Rectal smooth muscle tissue (tissue), 1 donor: ENCODE measurements at regions not wholly inside any gene's neighbourhood (a gene's known extent, or its start where the extent isn't known, plus 50 kb on each side); places are given as distances from the start of the nearest gene placed in this dataset.

Source experiments
- H3K27ac ChIP-seq: one replicate; pipeline ENCODE4 v1.7.0; 2013; ENCODE audit warnings: low read depth, low read length, inconsistent platforms
- H3K27me3 ChIP-seq: one replicate; pipeline ENCODE4 v1.7.0; 2013; ENCODE audit warnings: low read length; ENCODE audit not compliant: control insufficient read depth, insufficient read depth
- H3K36me3 ChIP-seq: one replicate; pipeline ENCODE4 v1.7.0; 2013; ENCODE audit warnings: low read length; ENCODE audit not compliant: control insufficient read depth, insufficient read depth
- H3K4me1 ChIP-seq: one replicate; pipeline ENCODE4 v1.7.0; 2013; ENCODE audit warnings: low read length; ENCODE audit not compliant: control insufficient read depth, insufficient read depth
- H3K4me3 ChIP-seq: one replicate; pipeline ENCODE4 v1.7.0; 2013; ENCODE audit warnings: low read length
- H3K9ac ChIP-seq: one replicate; pipeline ENCODE4 v1.7.0; 2013; ENCODE audit warnings: low read length

- no peaks in the 10 kb centered on the region for H3K4me1 ChIP-seq
- no peak overlapping the region for H3K27ac ChIP-seq
- H3K4me3 ChIP-seq, result no peak overlapping the region
Measured at GRCh38 chr6:14852375-14852774, 393.5 kb upstream of the JARID2 start.

GRCh38 chr6:14856177-14856576 is 389.7 kb upstream of the JARID2 start:
- no peak overlapping the region for H3K27ac ChIP-seq

More at GRCh38 chr6:14852375-14852774, 393.5 kb upstream of the JARID2 start:
- Histone ChIP-seq H3K27me3 (no peaks in the 10 kb centered on the region), H3K36me3 (no peaks in the 10 kb centered on the region), H3K9ac (no peak overlapping the region)

DNA sequence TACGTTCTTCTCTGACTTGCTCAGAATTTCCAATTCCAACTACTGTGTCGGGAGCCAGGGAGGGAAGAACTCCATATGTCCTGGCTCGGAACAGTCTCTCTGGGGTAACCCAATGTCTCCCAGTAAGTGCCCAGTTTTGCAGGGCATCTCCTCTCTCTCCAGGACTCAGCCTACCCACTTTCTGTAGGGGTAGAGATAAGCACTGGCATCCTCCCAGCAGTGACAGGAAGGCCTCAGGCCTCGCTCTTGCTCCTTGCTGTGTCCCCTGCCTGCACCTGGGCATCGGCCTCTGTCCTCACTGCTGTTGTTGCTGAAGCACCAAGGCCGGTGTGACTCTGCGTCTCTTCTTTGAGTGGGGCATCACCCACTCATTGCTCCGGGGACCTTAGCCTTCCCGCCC is 388.9 kb upstream of the JARID2 start:
- no peaks in the 10 kb centered on the region for H3K36me3 ChIP-seq
- no peaks in the 10 kb centered on the region for H3K27me3 ChIP-seq
- no peak overlapping the region for H3K27ac ChIP-seq
- H3K4me1 ChIP-seq, result no peaks in the 10 kb centered on the region
- no peak overlapping the region for H3K4me3 ChIP-seq
- H3K9ac ChIP-seq, result no peak overlapping the region

More at GRCh38 chr6:14856177-14856576, 389.7 kb upstream of the JARID2 start:
- H3K4me3 ChIP-seq, result no peak overlapping the region
- H3K36me3 ChIP-seq, result no peaks in the 10 kb centered on the region
- H3K9ac ChIP-seq, result no peak overlapping the region
- no peaks in the 10 kb centered on the region for H3K27me3 ChIP-seq
- no peaks in the 10 kb centered on the region for H3K4me1 ChIP-seq

DNA sequence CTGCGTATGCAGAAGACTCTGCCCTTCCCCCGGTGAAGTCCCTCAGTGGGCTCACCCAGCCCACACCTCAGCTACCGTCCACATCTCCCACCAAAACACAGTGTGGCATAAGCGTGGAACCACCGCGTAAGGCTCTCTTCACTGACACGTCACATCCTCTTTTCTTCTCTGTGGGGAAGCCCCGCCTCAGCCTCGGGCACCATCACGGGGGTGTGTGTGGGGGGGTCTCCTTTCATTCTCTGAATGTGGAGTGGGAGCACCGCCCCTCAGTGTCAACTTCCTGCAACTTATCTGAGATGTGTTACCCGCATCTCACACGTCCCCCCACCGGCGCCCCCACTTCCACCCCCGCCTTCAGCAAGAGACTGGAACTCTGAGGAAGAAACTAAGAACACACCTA is 388.4 kb upstream of the JARID2 start:
- H3K9ac ChIP-seq, result no peak overlapping the region
- H3K27me3 ChIP-seq, result no peaks in the 10 kb centered on the region
- no peaks in the 10 kb centered on the region for H3K36me3 ChIP-seq
- H3K4me1 ChIP-seq, result no peaks in the 10 kb centered on the region
- H3K4me3 ChIP-seq, result no peak overlapping the region
- no peak overlapping the region for H3K27ac ChIP-seq

DNA sequence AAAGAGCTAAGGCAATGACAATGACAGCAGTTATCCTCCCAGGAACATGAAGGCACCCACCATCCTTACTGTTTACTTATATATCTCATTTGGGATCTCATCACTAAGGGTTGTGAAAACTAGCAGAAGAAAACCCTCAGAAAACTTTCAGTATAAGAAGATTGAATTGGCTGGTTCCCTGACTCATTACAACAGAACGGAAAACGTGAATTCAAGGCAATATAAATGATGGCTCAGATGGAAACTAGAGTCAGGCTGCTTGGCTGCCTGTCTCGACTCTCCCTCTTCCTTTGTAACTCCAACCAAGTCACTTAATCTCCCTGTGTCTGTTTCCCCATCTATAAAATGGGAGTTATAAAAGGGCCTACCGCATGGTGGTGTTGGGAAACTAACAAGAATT is 387.1 kb upstream of the JARID2 start:
- Histone ChIP-seq H3K9ac (no peak overlapping the region), H3K4me3 (no peak overlapping the region), H3K27me3 (no peaks in the 10 kb centered on the region), H3K27ac (no peak overlapping the region), H3K36me3 (no peaks in the 10 kb centered on the region), H3K4me1 (no peaks in the 10 kb centered on the region)

DNA sequence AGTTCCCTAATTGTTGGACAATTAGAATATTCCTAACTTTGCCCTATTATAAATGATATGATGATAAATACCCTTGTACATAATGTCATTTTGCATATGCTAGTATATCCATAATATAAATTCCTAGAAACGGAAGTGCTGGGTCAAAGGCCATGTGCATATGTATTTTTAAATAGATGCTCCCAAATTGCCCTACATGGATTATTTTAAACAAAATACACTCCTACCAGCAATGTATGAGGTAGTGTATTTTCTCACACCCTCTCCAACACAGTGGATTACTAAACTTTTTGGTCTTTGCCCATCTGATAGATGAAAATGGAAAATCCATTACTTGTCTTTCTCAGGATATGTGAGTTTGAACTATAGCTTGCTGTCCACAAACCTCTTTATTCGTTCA is 385.1 kb upstream of the JARID2 start:
- H3K36me3 ChIP-seq, result no peaks in the 10 kb centered on the region
- H3K4me1 ChIP-seq, result peaks cover 9% of the 10 kb centered on the region
- H3K9ac ChIP-seq, result no peak overlapping the region
- H3K27me3 ChIP-seq, result no peaks in the 10 kb centered on the region
- H3K27ac ChIP-seq, result no peak overlapping the region
- H3K4me3 ChIP-seq, result no peak overlapping the region

GRCh38 chr6:14861491-14861943 is 384.4 kb upstream of the JARID2 start:
- H3K27ac ChIP-seq, result no peak overlapping the region
- H3K4me1 ChIP-seq, result peaks cover 11% of the 10 kb centered on the region
- H3K27me3 ChIP-seq, result no peaks in the 10 kb centered on the region
- H3K4me3 ChIP-seq, result no peak overlapping the region
- no peaks in the 10 kb centered on the region for H3K36me3 ChIP-seq
- H3K9ac ChIP-seq, result no peak overlapping the region

GRCh38 chr6:14862845-14863244 is 383.0 kb upstream of the JARID2 start:
- Histone ChIP-seq H3K27me3 (no peaks in the 10 kb centered on the region), H3K4me1 (peaks cover 11% of the 10 kb centered on the region), H3K4me3 (no peak overlapping the region), H3K36me3 (no peaks in the 10 kb centered on the region), H3K9ac (no peak overlapping the region), H3K27ac (no peak overlapping the region)

DNA sequence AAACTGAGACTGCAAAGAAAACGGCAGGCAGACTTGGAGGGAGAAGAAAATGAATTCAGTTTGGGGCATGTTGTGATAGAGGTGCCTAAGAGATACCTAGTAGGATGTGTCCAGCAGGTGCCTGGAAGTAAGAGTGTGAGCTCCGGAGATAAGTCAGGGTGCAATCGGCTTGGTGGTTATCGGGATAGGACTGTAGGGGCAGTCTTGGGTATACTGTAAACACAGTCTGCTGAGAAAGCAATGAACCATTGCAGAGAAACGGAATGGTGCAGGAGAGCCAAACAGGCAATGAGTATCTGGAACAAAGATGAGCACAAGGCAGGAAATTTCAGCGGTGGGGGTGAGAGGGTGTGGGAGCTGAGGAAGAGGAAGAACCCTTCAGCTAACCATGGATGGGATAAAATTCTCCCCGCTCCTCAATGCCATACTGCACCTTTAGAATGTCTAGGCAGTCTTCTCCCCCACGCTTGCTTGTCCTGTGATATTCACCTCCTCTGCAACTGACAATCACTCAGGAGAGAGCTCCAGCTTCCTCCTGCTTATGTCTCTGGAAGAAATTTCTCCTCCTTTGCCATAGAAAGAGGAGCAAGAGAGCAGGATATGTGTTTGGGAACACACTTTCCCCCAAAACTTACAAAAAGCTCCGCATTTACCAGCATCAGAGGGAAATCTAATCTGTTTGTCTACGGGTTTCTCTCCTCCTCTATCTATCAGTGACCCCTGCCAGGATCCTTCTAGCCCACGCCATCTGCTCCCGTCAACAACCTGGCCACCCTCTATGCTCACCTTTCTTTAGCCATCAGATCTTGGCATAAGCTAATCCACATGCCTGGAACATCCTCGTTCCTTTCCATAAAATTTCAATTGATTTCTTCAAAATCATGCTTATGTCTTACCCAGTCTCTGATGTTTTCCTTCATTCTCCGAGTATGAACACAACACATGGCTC is 381.7 kb upstream of the JARID2 start:
- H3K27me3 ChIP-seq, result no peaks in the 10 kb centered on the region
- no peak overlapping the region for H3K9ac ChIP-seq
- no peaks in the 10 kb centered on the region for H3K36me3 ChIP-seq
- H3K4me3 ChIP-seq, result no peak overlapping the region
- H3K4me1 ChIP-seq, result peaks cover 11% of the 10 kb centered on the region
- H3K27ac ChIP-seq, result no peak overlapping the region

- H3K27ac ChIP-seq, result no peak overlapping the region
- H3K9ac ChIP-seq, result no peak overlapping the region
- H3K4me1 ChIP-seq, result peaks cover 11% of the 10 kb centered on the region
- H3K27me3 ChIP-seq, result no peaks in the 10 kb centered on the region
- H3K4me3 ChIP-seq, result no peak overlapping the region
- no peaks in the 10 kb centered on the region for H3K36me3 ChIP-seq
Measured at GRCh38 chr6:14865531-14866100, 380.3 kb upstream of the JARID2 start.

DNA sequence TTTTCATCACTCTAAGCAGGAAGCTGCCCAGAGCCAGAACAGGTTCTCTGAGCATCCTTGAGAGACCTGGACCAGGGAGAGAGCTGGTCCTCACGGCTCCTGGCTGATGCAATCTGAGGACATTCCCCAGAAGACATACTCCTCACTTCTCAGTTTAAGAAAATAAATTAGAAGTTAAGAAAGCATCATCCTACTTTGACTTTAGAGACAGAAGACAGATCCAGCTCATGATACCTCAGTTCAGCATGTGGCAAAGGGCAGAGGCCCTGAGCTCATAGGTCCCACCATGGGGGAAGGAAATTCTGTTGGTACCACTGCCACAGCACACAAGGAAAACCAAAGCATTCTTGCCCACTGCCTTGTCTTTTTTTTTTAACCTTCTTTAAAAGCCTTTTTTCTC is 378.1 kb upstream of the JARID2 start:
- H3K4me1 ChIP-seq, result peaks cover 11% of the 10 kb centered on the region
- no peak overlapping the region for H3K4me3 ChIP-seq
- no peaks in the 10 kb centered on the region for H3K36me3 ChIP-seq
- H3K27me3 ChIP-seq, result no peaks in the 10 kb centered on the region
- no peak overlapping the region for H3K9ac ChIP-seq
- no peak overlapping the region for H3K27ac ChIP-seq

DNA sequence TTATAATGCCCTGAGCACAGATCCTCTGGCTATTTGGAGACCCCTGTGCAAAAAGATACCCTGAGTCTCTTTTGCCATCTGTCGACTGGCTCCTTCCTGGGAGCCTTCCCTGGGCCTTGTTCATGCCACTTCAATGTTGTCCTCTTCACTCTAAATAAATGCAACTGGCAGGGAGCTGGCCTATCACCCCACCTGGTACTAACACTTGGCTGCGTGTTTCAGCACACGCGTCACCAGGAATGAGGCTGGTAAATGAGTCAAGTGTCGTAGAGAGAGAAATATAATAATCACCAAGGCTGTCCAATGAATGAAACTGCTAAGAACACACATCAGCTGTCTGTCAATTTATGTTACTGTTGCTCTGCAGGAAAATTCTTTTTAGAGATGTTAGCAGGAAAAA is 374.6 kb upstream of the JARID2 start:
- Histone ChIP-seq H3K36me3 (no peaks in the 10 kb centered on the region), H3K4me3 (no peak overlapping the region), H3K9ac (no peak overlapping the region), H3K27ac (no peak overlapping the region), H3K27me3 (no peaks in the 10 kb centered on the region), H3K4me1 (no peaks in the 10 kb centered on the region)

DNA sequence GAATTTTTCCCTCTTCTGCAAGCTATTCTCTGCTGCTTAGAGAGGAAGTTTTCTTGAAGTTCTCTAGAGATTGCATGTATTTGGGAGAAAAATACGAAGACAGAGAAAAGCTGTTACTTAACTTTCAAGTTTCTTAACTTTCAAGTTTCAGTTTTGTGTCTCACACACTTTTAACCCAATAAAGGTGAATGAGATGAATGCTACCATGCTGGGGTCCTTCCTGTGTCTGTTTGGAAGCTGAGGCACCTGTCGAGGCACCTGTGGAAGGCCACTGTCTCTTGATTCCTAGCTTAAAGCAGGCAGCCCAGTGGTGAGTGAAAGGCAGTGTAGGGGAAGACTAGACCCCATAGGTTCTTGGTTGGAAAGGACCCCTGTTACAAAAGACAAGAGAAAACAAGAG is 372.8 kb upstream of the JARID2 start:
- H3K36me3 ChIP-seq, result no peaks in the 10 kb centered on the region
- H3K9ac ChIP-seq, result no peak overlapping the region
- H3K4me1 ChIP-seq, result no peaks in the 10 kb centered on the region

More for the DNA sequence above, 372.8 kb upstream of the JARID2 start:
- no peak overlapping the region for H3K27ac ChIP-seq
- no peak overlapping the region for H3K4me3 ChIP-seq
- no peaks in the 10 kb centered on the region for H3K27me3 ChIP-seq
